Right lobe of liver (tissue), 4 donors: ENCODE measurements at regions not wholly inside any gene's neighbourhood (a gene's known extent, or its start where the extent isn't known, plus 50 kb on each side); places are given as distances from the start of the nearest gene placed in this dataset.

Source experiments
- POLR2A ChIP-seq: fragments of 450-650 bp; IDR thresholded peaks from one replicate; pipeline ENCODE4 v1.6.1; 2017; ENCODE audit warnings: antibody characterized with exemption, mild to moderate bottlenecking
- TF ChIP-seq, protein P1 (sequence below), 4 donors: fragments of 200-600 bp in 3 of 4; fragments of 450-650 bp in 1 of 4; IDR thresholded peaks; one replicate each; pipeline versions ENCODE4 v1.5.1 to v1.8.0; 2016 to 2022; ENCODE audit warnings: antibody characterized with exemption in 4 of 4, mild to moderate bottlenecking in 2 of 4
- donor health status: DM: no; HTN: no; CAD: no.
- donor health status: DM: no; HTN: no; CAD: no.
- donor health status: DM: no; HTN: yes; CAD: no.

DNA sequence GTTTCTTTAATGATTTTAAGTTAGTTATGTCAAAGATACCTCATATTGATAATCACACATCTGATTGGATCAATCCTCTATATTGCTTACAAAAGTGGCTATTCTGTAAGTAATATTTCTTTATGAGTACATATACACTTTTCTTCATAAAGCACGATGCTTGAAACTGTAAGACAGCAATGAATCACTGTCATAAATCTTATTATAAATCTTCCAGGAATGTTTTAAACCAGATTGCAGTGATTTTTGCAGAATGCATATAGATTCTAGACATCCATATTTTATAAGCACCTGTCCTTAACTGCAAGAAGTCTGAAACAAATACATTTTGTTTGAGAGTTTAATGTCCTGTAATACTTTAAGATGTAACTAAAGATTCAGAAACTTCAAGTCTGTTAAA is 367.0 kb upstream of the FANCL start:
- TF ChIP-seq POLR2A: no peak
- TF ChIP-seq, protein P1, sequence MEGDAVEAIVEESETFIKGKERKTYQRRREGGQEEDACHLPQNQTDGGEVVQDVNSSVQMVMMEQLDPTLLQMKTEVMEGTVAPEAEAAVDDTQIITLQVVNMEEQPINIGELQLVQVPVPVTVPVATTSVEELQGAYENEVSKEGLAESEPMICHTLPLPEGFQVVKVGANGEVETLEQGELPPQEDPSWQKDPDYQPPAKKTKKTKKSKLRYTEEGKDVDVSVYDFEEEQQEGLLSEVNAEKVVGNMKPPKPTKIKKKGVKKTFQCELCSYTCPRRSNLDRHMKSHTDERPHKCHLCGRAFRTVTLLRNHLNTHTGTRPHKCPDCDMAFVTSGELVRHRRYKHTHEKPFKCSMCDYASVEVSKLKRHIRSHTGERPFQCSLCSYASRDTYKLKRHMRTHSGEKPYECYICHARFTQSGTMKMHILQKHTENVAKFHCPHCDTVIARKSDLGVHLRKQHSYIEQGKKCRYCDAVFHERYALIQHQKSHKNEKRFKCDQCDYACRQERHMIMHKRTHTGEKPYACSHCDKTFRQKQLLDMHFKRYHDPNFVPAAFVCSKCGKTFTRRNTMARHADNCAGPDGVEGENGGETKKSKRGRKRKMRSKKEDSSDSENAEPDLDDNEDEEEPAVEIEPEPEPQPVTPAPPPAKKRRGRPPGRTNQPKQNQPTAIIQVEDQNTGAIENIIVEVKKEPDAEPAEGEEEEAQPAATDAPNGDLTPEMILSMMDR (IDR thresholded peaks at IDR 0.05): no peak
